ENCODE measurements at regions not wholly inside any gene's neighbourhood (a gene's known extent, or its start where the extent isn't known, plus 50 kb on each side); places are given as distances from the start of the nearest gene placed in this dataset.

GRCh38 chr4:180310616-180311015, 1932.6 kb upstream of the TENM3 start:
- TF ChIP-seq POLR2A (IDR thresholded peaks at IDR 0.05) (no peak), POLR2AphosphoS5 (IDR thresholded peaks at IDR 0.05) (no peak)
- TF ChIP-seq, protein P1, sequence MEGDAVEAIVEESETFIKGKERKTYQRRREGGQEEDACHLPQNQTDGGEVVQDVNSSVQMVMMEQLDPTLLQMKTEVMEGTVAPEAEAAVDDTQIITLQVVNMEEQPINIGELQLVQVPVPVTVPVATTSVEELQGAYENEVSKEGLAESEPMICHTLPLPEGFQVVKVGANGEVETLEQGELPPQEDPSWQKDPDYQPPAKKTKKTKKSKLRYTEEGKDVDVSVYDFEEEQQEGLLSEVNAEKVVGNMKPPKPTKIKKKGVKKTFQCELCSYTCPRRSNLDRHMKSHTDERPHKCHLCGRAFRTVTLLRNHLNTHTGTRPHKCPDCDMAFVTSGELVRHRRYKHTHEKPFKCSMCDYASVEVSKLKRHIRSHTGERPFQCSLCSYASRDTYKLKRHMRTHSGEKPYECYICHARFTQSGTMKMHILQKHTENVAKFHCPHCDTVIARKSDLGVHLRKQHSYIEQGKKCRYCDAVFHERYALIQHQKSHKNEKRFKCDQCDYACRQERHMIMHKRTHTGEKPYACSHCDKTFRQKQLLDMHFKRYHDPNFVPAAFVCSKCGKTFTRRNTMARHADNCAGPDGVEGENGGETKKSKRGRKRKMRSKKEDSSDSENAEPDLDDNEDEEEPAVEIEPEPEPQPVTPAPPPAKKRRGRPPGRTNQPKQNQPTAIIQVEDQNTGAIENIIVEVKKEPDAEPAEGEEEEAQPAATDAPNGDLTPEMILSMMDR (IDR thresholded peaks at IDR 0.05 in 8 of 11, conservative IDR thresholded peaks at IDR 0.05 in 3 of 11), result no peak
- peaks cover 0 to 8% (median 2%) of the 10 kb centered on the region in 8 donors for H3K9me3 ChIP-seq
- WGBS, 5 donors, result 87 to 98% (median 95%) methylated on average over 3 of the region's 3 CpGs
- H3K4me3 ChIP-seq, result no peak overlapping the region
- H3K27me3 ChIP-seq (replicated peaks in 1 of 7), result no peaks in the 10 kb centered on the region
- intact Hi-C loops (cut with DNase I; ENCODE audit: low total_unique reads), result no loop called here
- no peak for DNase-seq
- H3K4me1 ChIP-seq, result no peaks in the 10 kb centered on the region
- H3K27ac ChIP-seq, result no peak overlapping the region
- no peaks in the 10 kb centered on the region for H3K36me3 ChIP-seq

DNA sequence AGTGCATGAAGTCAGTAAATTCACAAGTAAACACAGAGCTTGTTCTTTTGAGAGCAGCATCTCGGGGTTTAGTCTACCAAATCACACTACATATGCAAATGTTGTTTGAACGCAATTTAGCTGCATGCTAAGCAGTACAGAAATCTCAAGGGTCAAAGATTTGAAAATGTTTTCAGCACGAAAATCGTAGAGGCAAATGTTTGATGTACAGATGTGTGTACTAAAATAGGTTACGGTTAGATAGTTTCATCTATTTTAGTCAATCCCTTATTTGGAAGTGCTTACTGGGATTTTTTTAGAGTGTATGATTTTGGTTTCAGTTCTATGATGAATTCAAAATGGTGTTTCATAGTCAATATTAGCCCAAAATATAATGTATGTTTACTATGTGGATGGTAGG, 1928.2 kb upstream of the TENM3 start:
- Histone ChIP-seq H3K36me3 (no peaks in the 10 kb centered on the region), H3K4me3 (no peak overlapping the region), H3K27ac (no peak overlapping the region), H3K27me3 (replicated peaks in 1 of 7) (no peaks in the 10 kb centered on the region), H3K9me3 (no peaks in the 10 kb centered on the region), H3K4me1 (no peaks in the 10 kb centered on the region)
- DNase-seq, result no peak
- 46 to 60% (median 55%) methylated on average over 5 of the region's 5 CpGs for WGBS, 5 donors
- TF ChIP-seq, protein P1 (IDR thresholded peaks at IDR 0.05 in 8 of 11, conservative IDR thresholded peaks at IDR 0.05 in 3 of 11), result no peak
- no peak for TF ChIP-seq POLR2A (IDR thresholded peaks at IDR 0.05)
- no peak for TF ChIP-seq POLR2AphosphoS5 (IDR thresholded peaks at IDR 0.05)
- intact Hi-C loops (cut with DNase I; ENCODE audit: low total_unique reads), result no loop called here

- DNase-seq, result no peak
- Histone ChIP-seq H3K4me1 (no peaks in the 10 kb centered on the region), H3K27me3 (replicated peaks in 1 of 7) (no peaks in the 10 kb centered on the region), H3K36me3 (no peaks in the 10 kb centered on the region), H3K9me3 (no peaks in the 10 kb centered on the region), H3K27ac (no peak overlapping the region), H3K4me3 (no peak overlapping the region)
- intact Hi-C loops (cut with DNase I; ENCODE audit: low total_unique reads), result no loop called here
- 79 to 88% (median 84%) methylated on average over 2 of the region's 2 CpGs for WGBS, 5 donors
- TF ChIP-seq POLR2A (IDR thresholded peaks at IDR 0.05) (no peak), POLR2AphosphoS5 (IDR thresholded peaks at IDR 0.05) (no peak)
- TF ChIP-seq, protein P1 (IDR thresholded peaks at IDR 0.05 in 8 of 11, conservative IDR thresholded peaks at IDR 0.05 in 3 of 11), result no peak
Measured at GRCh38 chr4:180330521-180330920, 1912.7 kb upstream of the TENM3 start.

DNA sequence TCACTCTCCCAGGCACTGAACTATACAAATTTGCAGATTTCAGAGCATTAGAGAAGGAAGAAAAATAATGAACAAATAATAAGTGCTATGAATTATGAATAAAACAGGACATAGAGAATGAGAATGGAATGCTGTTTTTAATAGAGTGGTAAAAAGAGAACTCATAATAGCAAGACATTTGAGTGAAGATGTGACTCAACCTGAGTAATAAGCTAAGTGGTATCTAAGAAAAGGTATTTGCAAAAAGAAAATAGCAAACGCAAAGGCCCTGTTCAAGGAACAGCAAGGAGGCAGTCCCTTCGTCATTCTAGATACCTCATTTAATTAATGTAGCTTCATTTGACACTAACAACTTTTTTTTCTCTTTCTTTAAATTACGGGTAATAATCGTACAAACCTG, 1910.0 kb upstream of the TENM3 start:
- no peaks in the 10 kb centered on the region for H3K36me3 ChIP-seq
- intact Hi-C loops (cut with DNase I; ENCODE audit: low total_unique reads), result no loop called here
- TF ChIP-seq POLR2A (IDR thresholded peaks at IDR 0.05) (no peak), POLR2AphosphoS5 (IDR thresholded peaks at IDR 0.05) (no peak)
- TF ChIP-seq, protein P1 (IDR thresholded peaks at IDR 0.05 in 8 of 11, conservative IDR thresholded peaks at IDR 0.05 in 3 of 11), result no peak
- DNase-seq, result no peak
- no peaks in the 10 kb centered on the region for H3K27me3 ChIP-seq (replicated peaks in 1 of 7)
- H3K27ac ChIP-seq, result no peak overlapping the region
- H3K4me3 ChIP-seq, result no peak overlapping the region
- H3K4me1 ChIP-seq, result no peaks in the 10 kb centered on the region
- no peaks in the 10 kb centered on the region for H3K9me3 ChIP-seq
- WGBS, 5 donors, result 83 to 93% (median 87%) methylated on average over 4 of the region's 4 CpGs
